SK-N-SH (cell line): ENCODE measurements at regions not wholly inside any gene's neighbourhood (a gene's known extent, or its start where the extent isn't known, plus 50 kb on each side); places are given as distances from the start of the nearest gene placed in this dataset.

Experiments used
- CTCF ChIA-PET: fragments of 300-600, 350-600 bp; formaldehyde crosslinking; extraction: SDS; loops from one replicate; lab custom pipeline; 2021; lab: Yijun Ruan, JAX
- POLR2A ChIA-PET: fragments of 350-600 bp; sonication (Branson Sonifier 250); formaldehyde crosslinking; extraction: SDS; loops from one replicate; lab custom pipeline; 2020; ENCODE audit warnings: antibody characterized with exemption, inconsistent platforms; lab: Yijun Ruan, JAX
- DNase-seq: peaks from one replicate; pipeline ENCODE4 v3.0.0; 2012
- H2AFZ ChIP-seq: fragments of 200-600 bp; sonication (generic); 2 replicates; pipeline ENCODE4 v1.8.1; 2016; ENCODE audit warnings: antibody characterized with exemption, mild to moderate bottlenecking, low read depth
- H3F3A ChIP-seq: fragments of 200-600 bp; sonication (generic); replicated peaks from 2 replicates; pipeline ENCODE3; 2016; ENCODE audit warnings: antibody characterized with exemption, mild to moderate bottlenecking; ENCODE audit not compliant: insufficient read depth
- H3K27ac ChIP-seq, 2 experiments: fragments of 200-500 bp in 1 of 2; fragments of 200-600 bp in 1 of 2; sonication (Bioruptor generic) in 1 of 2; sonication (generic), shearing (Covaris generic) in 1 of 2; 2 replicates each; pipeline versions ENCODE4 v1.5.1 to v1.6.1; 2014 to 2016; ENCODE audit warnings: low read depth in 2 of 2, inconsistent platforms in 1 of 2, low read length in 1 of 2, mild to moderate bottlenecking in 1 of 2, mixed read lengths in 1 of 2
- H3K27me3 ChIP-seq: fragments of 200-600 bp; sonication (generic), shearing (Covaris generic); 2 replicates; pipeline ENCODE4 v1.6.1; 2016; ENCODE audit warnings: mixed run types; ENCODE audit not compliant: insufficient read depth
- H3K36me3 ChIP-seq, 2 experiments: fragments of 200-500 bp in 1 of 2; fragments of 200-600 bp in 1 of 2; sonication (Bioruptor generic) in 1 of 2; sonication (generic) in 1 of 2; replicated peaks in 1 of 2; 2 replicates each; pipeline versions ENCODE3 to v1.5.1; 2014 to 2016; ENCODE audit warnings: low read length in 1 of 2, mild to moderate bottlenecking in 1 of 2; ENCODE audit not compliant: insufficient read depth in 2 of 2, control insufficient read depth in 1 of 2
- H3K4me1 ChIP-seq, 2 experiments: fragments of 200-500 bp in 1 of 2; fragments of 200-600 bp in 1 of 2; sonication (Bioruptor generic) in 1 of 2; sonication (generic), shearing (Covaris generic) in 1 of 2; 2 replicates each; pipeline versions ENCODE4 v1.5.1 to v1.6.1; 2014 to 2016; ENCODE audit warnings: low read depth in 1 of 2, low read length in 1 of 2, mixed run types in 1 of 2; ENCODE audit not compliant: insufficient read depth in 2 of 2, control insufficient read depth in 1 of 2
- H3K4me2 ChIP-seq: fragments of 200-600 bp; sonication (generic), shearing (Covaris generic); 2 replicates; pipeline ENCODE4 v1.6.1; 2017; ENCODE audit warnings: mixed run types
- H3K4me3 ChIP-seq, 2 experiments: fragments of 200-500 bp in 1 of 2; fragments of 200-600 bp in 1 of 2; sonication (Bioruptor generic) in 1 of 2; sonication (generic), shearing (Covaris generic) in 1 of 2; 2 replicates each; pipeline versions ENCODE4 v1.5.1 to v1.8.1; 2014 to 2016; ENCODE audit warnings: low read depth in 2 of 2, inconsistent platforms in 1 of 2, low read length in 1 of 2, mild to moderate bottlenecking in 1 of 2, mixed read lengths in 1 of 2, moderate library complexity in 1 of 2
- H3K79me2 ChIP-seq: fragments of 200-600 bp; sonication (generic); 2 replicates; pipeline ENCODE4 v1.8.1; 2017; ENCODE audit warnings: mild to moderate bottlenecking; ENCODE audit not compliant: insufficient read depth
- H3K9ac ChIP-seq: fragments of 200-600 bp; sonication (generic); 2 replicates; pipeline ENCODE4 v1.6.1; 2017; ENCODE audit warnings: mixed run types
- H3K9me2 ChIP-seq: fragments of 200-600 bp; sonication (generic); 2 replicates; pipeline ENCODE4 v1.6.1; 2017; ENCODE audit warnings: mixed run types
- H3K9me3 ChIP-seq: fragments of 200-600 bp; sonication (generic); 2 replicates; pipeline ENCODE4 v1.6.1; 2017; ENCODE audit warnings: mixed run types, mild to moderate bottlenecking, moderate library complexity
- H4K20me1 ChIP-seq: fragments of 200-600 bp; sonication (generic); 2 replicates; pipeline ENCODE4 v1.6.1; 2017; ENCODE audit warnings: mild to moderate bottlenecking, mixed run types; ENCODE audit not compliant: insufficient read depth
- CHD2 ChIP-seq: fragments of 150-350 bp; IDR thresholded peaks from 2 replicates; pipeline ENCODE4 v1.6.1; 2018; ENCODE audit warnings: low read length; ENCODE audit not compliant: partially characterized antibody
- ELF1 ChIP-seq: IDR thresholded peaks from 2 replicates; pipeline ENCODE4 v1.4.0; 2012
- EP300 ChIP-seq, 2 experiments: IDR thresholded peaks; 2 replicates each; pipeline versions ENCODE4 v1.4.0 to v1.6.1; 2012; ENCODE audit warnings: borderline replicate concordance in 1 of 2, low read depth in 1 of 2, low read length in 1 of 2
- EZH2phosphoT487 ChIP-seq: fragments of 200-600 bp; sonication (generic); IDR thresholded peaks from 2 replicates; pipeline ENCODE4 v1.6.1; 2017; ENCODE audit warnings: low read depth, mixed run types, mild to moderate bottlenecking, antibody characterized with exemption, moderate library complexity, borderline replicate concordance
- FOSL2 ChIP-seq: IDR thresholded peaks from 2 replicates; pipeline ENCODE4 v1.4.0; 2012; ENCODE audit warnings: low read depth, mild to moderate bottlenecking, moderate library complexity, borderline replicate concordance
- FOXJ3 ChIP-seq: sonication (generic); formaldehyde crosslinking; IDR thresholded peaks from 2 replicates; pipeline ENCODE4 v1.5.1; 2020; ENCODE audit warnings: mild to moderate bottlenecking, missing genetic modification reagents
- GATA2 ChIP-seq: sonication (generic); formaldehyde crosslinking; IDR thresholded peaks from 2 replicates; pipeline ENCODE4 v1.5.0; 2020; ENCODE audit warnings: mild to moderate bottlenecking, missing genetic modification reagents
- JUND ChIP-seq: IDR thresholded peaks from 2 replicates; pipeline ENCODE4 v1.4.0; 2012
- MAX ChIP-seq: IDR thresholded peaks from 2 replicates; pipeline ENCODE4 v1.4.0; 2012; ENCODE audit warnings: low read depth
- MEF2A ChIP-seq: IDR thresholded peaks from 2 replicates; pipeline ENCODE4 v1.4.0; 2012; ENCODE audit warnings: low read depth, borderline replicate concordance
- MXI1 ChIP-seq: IDR thresholded peaks from 2 replicates; pipeline ENCODE4 v1.6.1; 2012; ENCODE audit warnings: mild to moderate bottlenecking, low read depth, low read length, improper control_type of control experiment
- NFIC ChIP-seq: IDR thresholded peaks from 2 replicates; pipeline ENCODE4 v1.4.0; 2012; ENCODE audit warnings: borderline replicate concordance
- NRF1 ChIP-seq: IDR thresholded peaks from 2 replicates; pipeline ENCODE4 v1.6.1; 2012; ENCODE audit warnings: low read depth, mild to moderate bottlenecking, low read length
- PBX3 ChIP-seq: IDR thresholded peaks from 2 replicates; pipeline ENCODE4; 2012
- RAD21 ChIP-seq: IDR thresholded peaks from 2 replicates; pipeline ENCODE4 v1.6.1; 2012; ENCODE audit warnings: mild to moderate bottlenecking, low read length
- RCOR1 ChIP-seq: fragments of 150-350 bp; IDR thresholded peaks from 2 replicates; pipeline ENCODE4 v1.6.1; 2017; ENCODE audit warnings: antibody characterized with exemption, low read length
- RFX5 ChIP-seq: IDR thresholded peaks from 2 replicates; pipeline ENCODE4 v1.6.1; 2012; ENCODE audit warnings: mild to moderate bottlenecking, improper control_type of control experiment, low read length
- SIN3A ChIP-seq: IDR thresholded peaks from 2 replicates; pipeline ENCODE4 v1.6.1; 2012; ENCODE audit warnings: low read depth, mild to moderate bottlenecking, low read length, moderate library complexity, borderline replicate concordance
- SMC3 ChIP-seq: IDR thresholded peaks from 2 replicates; pipeline ENCODE4 v1.6.1; 2012; ENCODE audit warnings: low read depth, low read length, improper control_type of control experiment
- TCF12 ChIP-seq: IDR thresholded peaks from 2 replicates; pipeline ENCODE4 v1.4.0; 2012
- TEAD4 ChIP-seq: IDR thresholded peaks from 2 replicates; pipeline ENCODE4 v1.4.0; 2012; ENCODE audit warnings: mild to moderate bottlenecking, borderline replicate concordance; ENCODE audit not compliant: insufficient read depth
- USF1 ChIP-seq: IDR thresholded peaks from 2 replicates; pipeline ENCODE4 v1.4.0; 2012; ENCODE audit warnings: low read depth, borderline replicate concordance
- USF2 ChIP-seq: fragments of 150-350 bp; IDR thresholded peaks from 2 replicates; pipeline ENCODE4 v1.6.1; 2017; ENCODE audit warnings: antibody characterized with exemption, low read length, low read depth, borderline replicate concordance
- WGBS: methylation state at CpG from one replicate; pipeline ENCODE4 v1.1.6; 2017; ENCODE audit warnings: low lambda C conversion rate; 5-methylcytosine and 5-hydroxymethylcytosine counted together
- TF ChIP-seq, protein P1 (sequence below): fragments of 200-600 bp; sonication (generic); IDR thresholded peaks from 2 replicates; pipeline ENCODE4 v1.6.1; 2017; ENCODE audit warnings: antibody characterized with exemption, mild to moderate bottlenecking, moderate library complexity
- TF ChIP-seq, protein P2 (sequence below): IDR thresholded peaks from 2 replicates; pipeline ENCODE4 v1.4.0; 2012; ENCODE audit warnings: low read depth, borderline replicate concordance

- H2AFZ ChIP-seq, result no peak overlapping the region
- no peak overlapping the region for H3K4me3 ChIP-seq
- no peaks in the 10 kb centered on the region for H3F3A ChIP-seq
- H3K9ac ChIP-seq, result no peak overlapping the region
- ChIA-PET CTCF (interaction anchor here (0.6 to 1.5 kb wide), 8 partner anchors 9 to 259 kb away, joined by 3 to 4 read pairs (median 3); no protein-coding TSS in a partner anchor), POLR2A (interaction anchor here (0.6 to 1.1 kb wide), 5 partner anchors 67 to 1583 kb away, joined by 3 to 8 read pairs (median 3); no protein-coding TSS in a partner anchor)
- H3K36me3 ChIP-seq, result no peaks in the 10 kb centered on the region
- 5% methylated on average over 2 of the region's 2 CpGs for WGBS
- peak overlapping the region; percentile 37 to 95; a peak in 3 of 4 replicates for H3K27ac ChIP-seq
- no peaks in the 10 kb centered on the region for H3K27me3 ChIP-seq
- H3K9me3 ChIP-seq, result no peaks in the 10 kb centered on the region
- no peak overlapping the region for H3K4me2 ChIP-seq
- peaks cover 3 to 13% of the 10 kb centered on the region in 2 experiments; a peak in 2 of 4 replicates for H3K4me1 ChIP-seq
- DNase-seq, result peak; percentile 73
- H4K20me1 ChIP-seq, result no peaks in the 10 kb centered on the region
- no peaks in the 10 kb centered on the region for H3K79me2 ChIP-seq
- no peaks in the 10 kb centered on the region for H3K9me2 ChIP-seq
- no peak for TF ChIP-seq MAX
- TF ChIP-seq USF2, result no peak
- no peak for TF ChIP-seq SIN3A
- TF ChIP-seq NFIC, result no peak
- peak; percentile 20 to 92; a peak in 2 of 4 replicates for TF ChIP-seq EP300 (IDR thresholded peaks at IDR 0.05; ENCODE audit: borderline replicate concordance in 1 of 2, low read depth in 1 of 2, low read length in 1 of 2)
- TF ChIP-seq ELF1, result no peak
- TF ChIP-seq JUND, result no peak
- TF ChIP-seq USF1, result no peak
- peak; percentile 82 for TF ChIP-seq TCF12
- no peak for TF ChIP-seq PBX3
- TF ChIP-seq, protein P1, sequence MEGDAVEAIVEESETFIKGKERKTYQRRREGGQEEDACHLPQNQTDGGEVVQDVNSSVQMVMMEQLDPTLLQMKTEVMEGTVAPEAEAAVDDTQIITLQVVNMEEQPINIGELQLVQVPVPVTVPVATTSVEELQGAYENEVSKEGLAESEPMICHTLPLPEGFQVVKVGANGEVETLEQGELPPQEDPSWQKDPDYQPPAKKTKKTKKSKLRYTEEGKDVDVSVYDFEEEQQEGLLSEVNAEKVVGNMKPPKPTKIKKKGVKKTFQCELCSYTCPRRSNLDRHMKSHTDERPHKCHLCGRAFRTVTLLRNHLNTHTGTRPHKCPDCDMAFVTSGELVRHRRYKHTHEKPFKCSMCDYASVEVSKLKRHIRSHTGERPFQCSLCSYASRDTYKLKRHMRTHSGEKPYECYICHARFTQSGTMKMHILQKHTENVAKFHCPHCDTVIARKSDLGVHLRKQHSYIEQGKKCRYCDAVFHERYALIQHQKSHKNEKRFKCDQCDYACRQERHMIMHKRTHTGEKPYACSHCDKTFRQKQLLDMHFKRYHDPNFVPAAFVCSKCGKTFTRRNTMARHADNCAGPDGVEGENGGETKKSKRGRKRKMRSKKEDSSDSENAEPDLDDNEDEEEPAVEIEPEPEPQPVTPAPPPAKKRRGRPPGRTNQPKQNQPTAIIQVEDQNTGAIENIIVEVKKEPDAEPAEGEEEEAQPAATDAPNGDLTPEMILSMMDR, result no peak
- peak; percentile 26; the same call in 1 of the 2 replicates for TF ChIP-seq RFX5
- no peak for TF ChIP-seq SMC3
- no peak for TF ChIP-seq MEF2A
- TF ChIP-seq, protein P2, sequence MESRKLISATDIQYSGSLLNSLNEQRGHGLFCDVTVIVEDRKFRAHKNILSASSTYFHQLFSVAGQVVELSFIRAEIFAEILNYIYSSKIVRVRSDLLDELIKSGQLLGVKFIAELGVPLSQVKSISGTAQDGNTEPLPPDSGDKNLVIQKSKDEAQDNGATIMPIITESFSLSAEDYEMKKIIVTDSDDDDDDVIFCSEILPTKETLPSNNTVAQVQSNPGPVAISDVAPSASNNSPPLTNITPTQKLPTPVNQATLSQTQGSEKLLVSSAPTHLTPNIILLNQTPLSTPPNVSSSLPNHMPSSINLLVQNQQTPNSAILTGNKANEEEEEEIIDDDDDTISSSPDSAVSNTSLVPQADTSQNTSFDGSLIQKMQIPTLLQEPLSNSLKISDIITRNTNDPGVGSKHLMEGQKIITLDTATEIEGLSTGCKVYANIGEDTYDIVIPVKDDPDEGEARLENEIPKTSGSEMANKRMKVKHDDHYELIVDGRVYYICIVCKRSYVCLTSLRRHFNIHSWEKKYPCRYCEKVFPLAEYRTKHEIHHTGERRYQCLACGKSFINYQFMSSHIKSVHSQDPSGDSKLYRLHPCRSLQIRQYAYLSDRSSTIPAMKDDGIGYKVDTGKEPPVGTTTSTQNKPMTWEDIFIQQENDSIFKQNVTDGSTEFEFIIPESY, result no peak
- TF ChIP-seq NRF1, result no peak
- TF ChIP-seq CHD2, result peak; percentile 72
- peak; percentile 36; the same call in 1 of the 2 replicates for TF ChIP-seq RAD21
- TF ChIP-seq GATA2 (CRISPR knock-in tag), result peak; percentile 58
- TF ChIP-seq RCOR1, result 0 out of 2 replicates have a peak, but pooled peaks have one; percentile 66
- peak; percentile 68; the same call in 1 of the 2 replicates for TF ChIP-seq MXI1
- TF ChIP-seq FOXJ3, result peak; percentile 60; the same call in 1 of the 2 replicates
- TF ChIP-seq FOSL2, result no peak
- TF ChIP-seq TEAD4, result no peak
- no peak for TF ChIP-seq EZH2phosphoT487
These were observed 131.7 kb upstream of the VLDLR start for GRCh38 chr9:2489838-2490314.
